ENCODE measurements at regions not wholly inside any gene's neighbourhood (a gene's known extent, or its start where the extent isn't known, plus 50 kb on each side); places are given as distances from the start of the nearest gene placed in this dataset.
A peak's percentile ranks its signal among the peaks of the same experiment; 100 is the strongest.

DNA sequence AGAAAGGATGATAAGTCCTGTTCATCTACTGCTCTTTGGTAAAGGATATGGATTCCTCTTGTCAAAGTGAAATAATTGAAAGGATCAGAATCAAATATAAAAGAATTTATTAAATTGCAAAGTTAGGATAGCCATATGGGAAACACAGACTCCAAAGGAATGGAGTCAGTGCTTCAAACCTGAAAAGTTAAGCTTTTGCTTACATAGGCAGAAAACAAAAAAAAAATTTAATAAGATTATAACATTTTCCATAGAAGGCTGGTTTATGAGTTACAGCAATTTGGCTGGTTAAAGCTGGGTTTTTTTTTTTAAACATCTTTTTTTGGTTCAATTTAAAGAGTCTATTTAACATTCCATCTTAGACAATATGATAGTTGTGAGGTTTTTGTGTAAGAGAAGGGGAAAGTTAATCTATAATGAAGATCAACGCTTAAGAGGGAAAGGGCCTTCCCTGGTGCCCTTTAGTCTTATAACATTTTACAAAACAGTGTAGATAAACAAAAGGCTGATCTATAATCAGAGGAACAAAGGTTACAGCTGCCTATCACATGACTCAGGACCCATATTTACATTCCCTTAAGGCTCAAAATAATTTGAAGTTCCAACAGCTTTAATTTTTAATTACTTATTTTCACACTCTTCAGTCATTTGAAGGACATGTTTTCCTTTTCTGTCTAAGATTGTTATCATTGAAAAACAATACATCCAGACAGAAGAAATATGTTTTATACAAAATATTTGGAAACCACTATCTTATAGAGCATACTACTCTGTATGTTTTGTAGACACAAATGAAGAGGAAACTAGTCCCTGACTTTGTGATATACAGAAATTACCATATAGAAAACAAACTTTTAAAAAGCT lies 234.3 kb upstream of the MBL2 start:
- no peak for DNase-seq

DNA sequence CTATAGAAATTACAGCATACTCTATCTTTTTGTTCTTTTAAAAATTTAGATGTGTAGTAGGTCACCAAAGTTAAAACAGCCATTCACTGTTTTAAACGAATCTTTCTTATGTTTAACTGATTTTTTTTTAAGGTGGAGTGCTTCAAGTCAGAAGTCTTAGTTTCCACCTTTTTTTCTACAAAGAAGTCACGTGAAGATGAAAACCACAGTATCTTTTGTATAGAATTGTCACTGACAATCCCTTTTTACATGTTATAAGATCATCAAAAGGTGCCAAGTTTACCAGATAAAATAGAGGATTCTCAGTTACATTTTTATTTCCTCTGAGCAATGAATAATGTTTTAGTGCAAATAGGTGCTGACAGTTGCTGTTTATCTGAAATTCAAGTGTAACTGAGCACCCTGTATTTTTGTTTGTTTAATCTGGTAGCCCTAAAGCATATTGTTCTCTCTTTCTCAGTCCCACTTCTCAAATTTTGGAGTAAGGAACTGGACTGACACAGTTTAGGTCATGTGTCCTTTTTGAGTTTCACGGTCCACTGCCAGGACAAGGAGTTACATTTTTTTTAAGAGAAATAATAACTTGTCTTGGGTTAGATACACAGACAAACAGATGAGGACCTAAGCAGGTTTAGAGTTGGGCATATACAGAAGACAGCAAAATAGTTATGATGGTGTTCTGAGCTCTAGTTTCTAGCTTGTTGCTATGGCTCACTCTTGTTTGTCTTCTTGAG lies 233.2 kb upstream of the MBL2 start:
- no peak for DNase-seq

DNA sequence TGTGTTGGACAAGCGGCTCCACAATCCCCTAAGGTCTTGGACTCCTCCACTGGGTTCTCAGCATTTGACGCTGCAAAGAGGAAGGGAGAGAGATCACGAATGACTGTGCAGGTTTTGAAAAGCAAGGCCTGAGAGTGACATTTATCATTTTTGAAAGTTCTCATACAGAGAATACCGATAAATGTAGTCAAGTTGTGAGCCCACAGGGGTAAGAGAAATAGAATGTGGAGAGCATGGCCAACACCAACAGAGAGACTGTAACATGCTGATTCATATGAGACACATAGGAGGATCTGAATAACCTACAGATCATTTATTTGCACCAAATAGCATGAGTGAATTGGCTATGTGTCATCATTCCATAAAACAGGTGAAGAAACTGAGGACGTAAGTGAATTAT lies 230.5 kb upstream of the MBL2 start:
- no peak for DNase-seq

DNA sequence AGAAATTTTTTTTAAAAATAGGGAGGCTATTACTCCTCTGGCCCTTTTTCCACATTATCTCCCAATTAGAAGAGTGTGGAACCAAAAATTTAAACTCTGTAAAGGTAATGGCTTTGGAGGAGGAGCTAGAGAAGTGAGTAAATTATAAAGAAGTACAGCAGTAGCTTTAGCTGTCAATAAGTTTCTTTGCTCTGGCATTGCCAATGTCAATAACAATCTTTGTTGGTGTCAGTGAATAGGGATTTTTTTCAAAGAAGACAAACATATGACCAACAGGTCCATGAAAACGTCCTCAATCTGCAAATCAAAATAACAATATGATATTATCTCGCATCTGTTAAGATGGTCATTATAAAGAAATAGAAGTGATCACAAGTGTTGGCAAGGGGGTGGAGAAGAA lies 227.1 kb upstream of the MBL2 start:
- DNase-seq = no peak

DNA sequence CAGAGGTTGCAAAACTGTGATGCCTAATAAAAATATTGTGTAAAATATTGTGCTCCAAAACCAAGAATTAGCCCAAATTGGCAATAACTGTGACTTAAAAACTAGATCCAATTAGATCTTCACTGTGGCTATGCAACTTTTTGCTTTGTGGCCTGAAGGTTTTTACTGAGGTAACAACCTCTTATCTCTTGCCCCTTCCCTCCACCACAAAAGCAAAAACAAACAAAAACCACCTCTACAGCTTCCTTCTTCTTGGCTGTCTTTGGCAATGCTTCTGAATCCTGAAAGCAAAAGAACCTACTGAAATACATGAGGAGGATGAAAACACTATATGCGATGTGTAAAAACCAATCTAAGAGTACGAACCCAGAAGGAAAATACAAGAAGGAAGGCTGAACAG lies 226.7 kb upstream of the MBL2 start:
- DNase-seq = no peak

DNA sequence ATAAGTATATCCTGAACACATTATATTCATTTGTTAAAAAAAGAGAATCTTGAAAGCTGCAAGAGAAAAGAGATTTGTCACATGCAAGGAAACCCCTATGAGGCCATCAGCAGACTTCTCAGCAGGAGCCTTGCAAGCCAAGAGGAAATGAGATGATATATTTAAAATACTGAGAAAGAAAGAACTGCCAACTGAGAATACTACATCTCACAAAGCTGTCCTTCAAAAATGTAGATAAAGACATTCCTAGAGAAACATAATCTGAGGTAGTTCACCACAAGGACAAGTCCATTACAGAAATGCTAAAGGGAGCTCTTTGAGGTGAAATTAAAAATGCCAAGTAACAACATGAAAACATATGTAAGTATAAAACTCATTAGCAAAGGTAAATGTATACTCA lies 224.4 kb upstream of the MBL2 start:
- no peak for DNase-seq

DNA sequence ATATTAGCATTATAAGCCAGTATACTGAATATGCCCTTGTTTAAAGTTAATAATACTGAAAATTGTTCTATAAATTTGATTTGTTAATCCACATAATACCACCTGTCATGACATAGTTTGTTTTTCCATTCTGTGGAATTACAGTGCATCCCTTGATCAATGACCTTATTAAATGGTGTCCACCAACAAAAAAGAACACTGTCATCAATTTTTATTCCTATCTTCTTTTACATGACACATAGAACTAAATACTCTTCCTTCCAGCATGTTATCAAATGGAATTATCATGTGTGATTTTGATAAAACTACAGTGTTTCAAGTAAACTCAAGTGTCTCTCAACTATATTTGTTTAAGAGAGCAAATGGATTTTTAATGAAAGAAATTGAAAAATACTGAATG lies 221.8 kb upstream of the MBL2 start:
- DNase-seq = no peak

DNA sequence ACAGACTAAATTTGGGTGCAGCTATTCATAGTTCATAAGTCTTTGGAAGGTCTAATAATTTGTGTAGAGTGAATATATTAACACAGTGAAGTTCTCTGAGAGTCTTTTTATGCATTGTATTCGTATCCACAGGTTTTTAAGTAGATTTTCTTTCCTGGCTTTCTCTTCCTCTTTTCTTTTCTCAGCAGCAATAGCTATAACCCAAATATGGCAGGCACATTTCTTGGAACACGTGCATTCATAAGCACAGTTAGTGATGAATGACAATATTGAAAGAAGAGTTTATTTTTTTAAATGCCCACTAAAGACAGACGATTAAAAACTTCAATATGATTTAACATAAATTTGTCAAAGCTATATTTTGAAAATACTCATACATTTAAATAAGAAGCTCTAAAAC lies 220.5 kb upstream of the MBL2 start:
- DNase-seq = no peak

DNA sequence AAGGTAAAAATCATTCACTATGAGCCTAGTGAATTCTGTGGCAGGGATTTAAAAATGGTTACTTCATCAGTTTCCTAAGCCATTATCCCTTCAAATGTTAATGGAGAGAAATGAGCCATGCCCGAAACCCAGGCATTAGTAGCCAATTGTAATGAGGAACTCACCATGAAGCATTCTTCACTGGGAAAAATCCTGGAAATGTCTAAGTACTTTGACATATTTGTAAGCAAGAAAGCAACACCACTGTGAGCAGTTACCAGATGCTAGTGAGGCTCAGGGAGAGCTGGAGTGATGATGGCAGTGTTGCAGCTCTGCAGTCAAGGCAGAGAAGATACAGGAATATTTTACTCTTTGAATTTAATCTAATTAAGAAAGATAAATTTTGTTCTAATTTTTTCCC lies 220.0 kb upstream of the MBL2 start:
- no peak for DNase-seq

DNA sequence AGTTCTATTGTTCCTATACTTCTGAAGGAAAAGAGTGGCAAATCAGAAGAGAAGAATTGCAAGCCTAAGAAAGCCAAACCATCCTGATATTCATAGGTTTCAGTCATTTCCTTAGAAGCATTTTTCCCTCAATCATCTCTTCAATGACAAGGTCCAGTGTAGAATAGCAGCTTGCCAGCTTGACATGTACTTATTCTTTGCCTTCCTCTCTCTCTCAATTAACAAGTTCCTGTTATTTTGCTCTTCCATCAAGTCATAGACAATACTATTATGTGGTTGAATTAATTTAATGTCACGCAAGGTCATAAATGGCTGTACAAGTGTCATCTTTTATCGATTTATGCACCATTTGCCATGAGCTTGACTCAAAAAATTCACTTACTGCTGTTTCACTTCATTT lies 216.3 kb upstream of the MBL2 start:
- DNase-seq = no peak

DNA sequence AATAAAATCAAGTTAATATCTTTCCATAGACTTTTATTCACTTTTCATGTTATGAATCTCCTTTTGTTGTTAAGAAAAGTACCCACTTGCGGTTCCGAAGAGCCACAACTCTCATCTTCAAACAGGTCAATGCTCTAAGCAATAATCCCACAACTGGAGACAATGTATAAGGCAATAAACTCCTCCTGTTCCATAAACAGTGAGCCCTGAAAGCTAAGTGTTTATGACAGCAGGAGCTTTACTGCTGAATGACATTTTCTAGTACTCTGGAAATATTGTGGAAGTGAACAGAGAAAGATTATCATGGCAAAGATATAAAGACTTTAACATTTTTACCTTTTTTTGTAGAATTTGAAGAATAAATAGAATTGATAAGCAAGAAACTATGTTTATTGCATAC lies 213.5 kb upstream of the MBL2 start:
- no peak for DNase-seq

DNA sequence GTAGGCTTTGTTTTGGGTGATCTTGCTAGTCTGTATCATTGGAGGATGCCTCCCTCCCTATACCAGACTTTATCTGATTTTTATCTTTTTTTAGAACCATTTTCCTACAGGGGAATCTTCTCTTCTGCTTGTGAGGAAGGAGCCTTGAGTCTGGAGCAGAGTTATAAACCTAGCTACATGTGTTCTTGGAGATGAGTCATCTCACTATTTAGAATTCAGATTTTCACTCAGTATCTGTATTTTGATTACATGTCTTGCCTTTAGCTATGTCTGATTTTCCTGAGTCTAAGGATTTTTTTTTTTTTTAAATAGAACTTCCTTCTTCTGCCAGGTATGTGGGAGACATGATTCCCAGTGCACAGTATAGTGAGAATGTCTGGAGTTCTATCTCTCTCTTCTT lies 211.6 kb upstream of the MBL2 start:
- DNase-seq = no peak

DNA sequence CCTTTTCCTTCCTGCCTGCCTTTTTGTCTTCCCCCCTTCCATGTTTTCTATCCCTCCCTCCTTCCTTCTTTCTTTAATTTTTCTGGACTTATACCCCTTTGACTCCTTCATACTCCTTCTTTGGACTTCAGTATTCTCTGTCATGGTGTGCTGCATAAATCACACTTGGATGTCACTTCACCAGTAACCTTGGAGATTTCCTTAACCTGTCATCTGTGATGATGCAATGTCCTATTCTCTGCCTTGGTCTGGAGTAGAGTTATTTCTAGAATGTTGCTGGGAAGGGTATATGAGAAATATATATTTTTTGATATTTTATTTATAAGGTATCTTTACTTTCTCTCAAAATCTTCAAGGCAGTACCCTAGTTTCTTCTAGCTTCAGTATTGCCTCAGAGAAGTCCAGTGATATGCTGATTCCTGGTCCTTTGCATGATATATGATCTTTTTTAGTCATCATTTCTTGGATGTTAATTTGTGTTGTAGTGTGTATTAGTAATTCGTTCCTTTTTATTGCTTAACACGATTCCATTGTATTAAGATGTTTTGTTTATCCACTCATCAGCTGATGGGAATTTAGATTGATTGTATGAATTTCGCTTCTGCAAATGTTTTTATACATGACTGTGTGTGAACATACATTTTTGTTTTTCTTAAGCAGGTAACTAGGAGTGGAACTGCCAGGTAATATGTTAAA lies 206.9 kb upstream of the MBL2 start:
- DNase-seq = no peak

DNA sequence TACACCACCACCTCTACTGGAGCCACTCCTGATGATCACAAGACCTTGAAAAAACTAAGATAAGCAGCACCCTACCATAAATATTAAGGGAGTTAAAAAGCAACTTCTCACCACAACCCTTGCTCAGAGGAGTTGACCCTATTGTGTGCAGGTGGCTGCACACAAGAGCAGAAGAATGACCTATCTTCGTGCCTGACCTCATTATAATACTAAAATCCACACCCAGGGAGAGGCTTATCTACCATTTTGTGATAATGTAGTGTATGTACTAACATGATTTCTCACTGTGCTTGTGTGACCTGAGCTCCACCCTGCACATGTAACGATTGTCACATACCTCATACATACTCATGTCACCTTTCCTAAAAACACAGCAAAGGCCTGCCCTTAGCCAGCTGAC lies 205.0 kb upstream of the MBL2 start:
- no peak for DNase-seq

DNA sequence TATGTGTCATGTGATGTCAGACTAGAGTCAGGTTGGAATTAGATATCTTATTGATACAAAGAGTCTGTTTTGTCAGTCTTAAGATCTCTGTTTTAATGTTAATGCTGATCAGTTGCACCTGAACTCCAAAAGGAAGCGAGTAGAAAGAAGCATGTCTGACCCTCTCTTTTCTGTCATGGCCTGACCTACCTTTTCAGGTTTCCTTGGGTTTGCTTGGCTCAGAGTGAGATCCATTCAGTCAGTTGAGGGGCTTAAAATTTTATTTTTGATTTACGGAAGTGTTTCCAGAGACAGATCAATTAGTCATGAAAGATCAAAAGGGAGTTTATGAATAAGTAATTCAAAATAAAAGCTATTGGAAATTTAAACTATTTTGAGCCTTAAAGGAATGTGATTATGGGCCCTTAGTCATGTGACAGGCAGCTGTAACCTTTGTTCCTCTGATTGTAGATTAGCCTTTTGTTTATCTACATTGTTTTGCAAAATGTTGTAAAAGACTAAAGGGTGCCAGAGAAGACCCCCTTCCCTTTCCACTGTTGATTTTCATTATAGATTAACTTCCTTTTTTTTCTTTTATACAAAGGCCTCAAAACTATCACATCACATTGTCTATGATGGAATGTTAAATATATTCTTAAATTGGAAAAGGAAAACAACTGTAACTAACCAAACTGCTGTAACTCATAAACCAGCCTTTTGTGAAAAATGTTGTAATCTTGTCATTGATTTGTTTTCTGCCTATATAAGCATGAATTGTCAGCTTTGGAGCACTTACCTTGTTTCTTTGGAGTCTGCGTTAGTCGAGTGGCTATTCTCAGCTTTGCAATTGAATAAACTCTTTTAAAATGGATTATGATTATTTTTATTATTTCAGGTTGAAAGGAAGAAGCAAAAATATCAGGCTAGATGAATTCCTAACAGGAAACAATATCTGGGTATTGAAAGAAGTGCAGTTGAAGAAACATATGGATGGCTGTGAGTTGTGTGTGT lies 195.5 kb upstream of the MBL2 start:
- no peak for DNase-seq

DNA sequence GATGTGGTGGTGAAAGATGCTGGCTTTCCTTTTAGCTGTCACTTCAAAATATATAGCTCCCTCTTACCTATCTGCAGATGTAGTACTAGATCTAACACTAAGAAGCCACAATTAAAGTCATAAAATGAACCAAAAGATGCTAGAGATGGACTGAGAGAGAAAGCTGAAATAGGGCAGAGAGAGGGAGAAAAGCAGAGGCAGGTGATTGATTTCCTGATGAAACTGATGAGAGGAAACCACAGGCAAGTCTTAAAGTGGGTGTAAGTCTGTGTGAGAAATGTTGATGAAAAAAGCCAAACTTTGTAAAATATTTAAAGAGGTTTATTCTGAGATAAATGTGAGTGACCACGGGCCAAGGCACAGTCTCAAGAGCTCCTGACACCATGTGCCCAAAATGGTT lies 194.3 kb upstream of the MBL2 start:
- DNase-seq = no peak

DNA sequence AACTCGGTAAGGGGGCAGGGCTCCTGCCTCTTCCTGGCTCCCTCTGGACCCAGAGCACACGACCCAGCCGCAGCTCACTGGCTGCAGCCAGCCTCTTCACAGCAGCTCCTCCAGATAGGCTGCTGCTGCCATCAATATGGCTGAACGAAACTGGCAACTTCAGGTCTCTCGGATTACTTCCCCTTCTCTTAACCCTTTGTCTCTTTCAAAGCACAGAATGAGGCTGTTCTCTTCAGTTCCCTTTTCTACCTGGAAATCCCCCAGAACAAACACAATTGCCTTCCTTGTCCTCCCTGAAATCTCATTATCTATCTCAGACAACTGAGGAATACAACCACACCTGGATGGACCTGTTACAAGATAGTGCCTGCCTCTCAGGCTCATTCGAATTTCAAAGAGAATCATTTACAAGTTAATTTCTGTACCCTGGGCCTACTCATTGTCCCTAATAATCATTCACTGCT lies 193.4 kb upstream of the MBL2 start:
- DNase-seq = no peak

DNA sequence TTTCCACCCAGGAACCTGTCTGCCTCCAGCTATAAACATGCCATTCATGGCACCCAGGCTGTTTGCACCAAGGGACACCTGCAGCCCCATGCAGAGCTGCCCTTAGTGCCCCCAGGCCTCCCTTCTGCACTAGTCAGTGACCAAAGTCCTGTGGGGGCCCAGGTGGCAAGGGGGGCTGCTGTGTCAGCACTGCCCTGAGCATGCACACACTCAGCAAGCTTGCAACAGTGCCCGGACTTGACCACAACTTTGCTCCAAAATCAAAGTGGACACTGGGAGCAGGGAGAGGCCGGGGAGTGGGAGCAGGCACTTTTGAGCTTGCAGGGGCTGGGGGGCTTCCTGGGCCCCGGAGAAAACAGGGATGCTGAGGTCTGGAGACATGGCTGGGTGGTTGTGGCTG lies 192.9 kb upstream of the MBL2 start:
- DNase-seq = no peak

DNA sequence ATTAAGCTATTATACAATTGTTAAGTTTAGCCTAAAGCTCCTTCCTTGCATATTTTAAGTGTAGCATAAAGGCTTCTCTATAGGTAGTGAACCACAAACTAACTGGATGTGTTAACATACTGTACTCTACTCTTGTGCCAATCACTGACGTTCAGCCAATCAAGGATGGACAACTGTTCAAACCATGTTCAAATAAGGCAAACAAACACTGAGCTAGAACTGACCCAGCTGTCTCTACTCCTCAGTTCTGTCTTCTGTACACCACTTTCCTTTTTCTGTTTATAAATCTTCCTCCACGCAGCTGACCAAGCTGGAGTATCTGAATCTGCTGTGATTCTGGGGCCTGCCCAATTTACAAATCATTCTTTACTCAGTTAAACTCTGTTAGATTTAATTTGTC lies 188.7 kb upstream of the MBL2 start:
- DNase-seq = peak in 2 of 3 donors; percentile 7 to 9

DNA sequence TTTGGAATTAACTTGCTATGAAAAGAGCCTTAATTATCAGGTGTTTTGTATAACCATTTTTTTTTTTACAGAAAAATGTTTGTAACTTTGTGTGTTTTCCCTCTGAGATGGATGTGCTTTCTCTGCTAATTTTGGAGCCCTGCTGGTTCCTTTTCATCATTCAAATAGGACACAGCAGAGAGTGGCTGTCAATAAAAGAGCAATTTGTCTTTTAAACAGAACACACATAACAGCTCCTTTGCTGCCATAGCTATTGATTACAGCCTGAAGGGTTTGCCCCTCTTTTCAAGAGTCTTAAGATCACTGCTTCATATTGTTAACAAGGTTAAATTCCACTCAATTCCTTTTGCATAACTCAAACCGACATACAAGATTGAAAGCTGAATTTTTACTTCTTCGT lies 187.2 kb upstream of the MBL2 start:
- no peak for DNase-seq

DNA sequence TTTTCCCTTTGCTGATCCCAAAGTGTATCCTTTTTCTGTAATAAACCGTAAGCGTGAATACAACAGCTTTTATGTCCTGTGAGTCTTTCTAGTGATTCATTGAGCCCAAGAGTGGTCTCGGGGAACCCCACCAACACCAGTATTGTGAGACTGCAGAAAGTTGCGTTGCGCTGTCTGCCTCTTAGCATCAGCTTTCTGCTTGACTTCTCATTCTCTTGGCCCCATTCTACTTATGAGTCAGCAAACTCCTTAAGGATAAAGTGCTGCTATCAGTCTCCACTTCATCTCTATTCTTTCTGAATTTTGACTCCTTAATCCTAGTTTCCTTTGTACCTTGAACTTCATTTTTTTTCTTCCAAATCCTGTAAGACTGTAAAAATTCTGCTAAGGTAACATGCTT lies 184.3 kb upstream of the MBL2 start:
- DNase-seq = no peak

DNA sequence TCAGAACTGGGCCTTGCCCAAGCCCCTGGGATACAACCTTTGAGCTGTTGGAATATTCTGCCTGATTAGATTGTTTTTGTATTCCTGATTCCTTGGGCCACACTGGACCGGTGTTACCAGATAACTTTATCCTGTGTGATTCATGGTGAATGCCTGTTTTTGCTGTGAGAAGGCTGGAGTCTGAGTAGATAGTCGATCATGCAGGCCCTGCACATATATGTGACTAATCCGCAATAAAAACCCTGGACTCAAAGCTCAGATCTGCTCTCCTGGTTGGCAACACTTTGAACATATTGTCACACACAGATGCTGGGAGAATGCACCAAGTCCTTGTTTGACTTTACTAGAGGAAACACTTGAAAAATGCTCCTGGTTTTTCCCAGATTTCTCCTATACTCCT lies 183.9 kb upstream of the MBL2 start:
- DNase-seq = peak in 1 of 3 donors; percentile 11
